ENCODE measurements at regions not wholly inside any gene's neighbourhood (a gene's known extent, or its start where the extent isn't known, plus 50 kb on each side); places are given as distances from the start of the nearest gene placed in this dataset.

- ATAC-seq = no peak
- TF ChIP-seq POLR2A (IDR thresholded peaks at IDR 0.05) (no peak), CTCF (IDR thresholded peaks at IDR 0.05) (no peak)
- 90 to 96% (median 95%) methylated on average over 2 of the region's 2 CpGs for WGBS, 4 donors
These were observed 322.3 kb downstream of the NDFIP2 start for GRCh38 chr13:79803296-79803695.

GRCh38 chr13:79802389-79803085, 321.6 kb downstream of the NDFIP2 start:
- no peak for TF ChIP-seq CTCF (IDR thresholded peaks at IDR 0.05)
- no peak for TF ChIP-seq POLR2A (IDR thresholded peaks at IDR 0.05)
- WGBS, 4 donors = 58 to 72% (median 70%) methylated on average over 2 of the region's 2 CpGs
- no peak for DNase-seq
- Histone ChIP-seq H3K4me3 (no peak overlapping the region), H3K27ac (no peak overlapping the region), H3K27me3 (no peaks in the 10 kb centered on the region), H3K36me3 (no peaks in the 10 kb centered on the region), H3K4me1 (peaks cover 0 to 13% (median 4%) of the 10 kb centered on the region in 12 donors), H3K9me3 (no peaks in the 10 kb centered on the region)
- intact Hi-C loops (cut with DNase I) = no loop called here
- no peak for ATAC-seq

More at GRCh38 chr13:79803296-79803695, 322.3 kb downstream of the NDFIP2 start:
- H3K9me3 ChIP-seq = no peaks in the 10 kb centered on the region
- peaks cover 0 to 13% (median 4%) of the 10 kb centered on the region in 12 donors for H3K4me1 ChIP-seq
- intact Hi-C loops (cut with DNase I) = no loop called here
- no peak for DNase-seq
- H3K27ac ChIP-seq = no peak overlapping the region
- H3K27me3 ChIP-seq = no peaks in the 10 kb centered on the region
- H3K36me3 ChIP-seq = no peaks in the 10 kb centered on the region
- H3K4me3 ChIP-seq = no peak overlapping the region

- Histone ChIP-seq H3K4me1 (peaks cover 0 to 13% (median 4%) of the 10 kb centered on the region in 12 donors), H3K4me3 (no peak overlapping the region), H3K27ac (peak overlapping the region in 1 of 12 donors; percentile 22), H3K9me3 (no peaks in the 10 kb centered on the region), H3K27me3 (no peaks in the 10 kb centered on the region), H3K36me3 (no peaks in the 10 kb centered on the region)
- ATAC-seq (peak in 1 of 4 donors; percentile 80), DNase-seq (no peak)
- WGBS, 4 donors = 8 to 16% (median 12%) methylated on average over 2 of the region's 2 CpGs
- TF ChIP-seq CTCF (IDR thresholded peaks at IDR 0.05) (no peak), POLR2A (IDR thresholded peaks at IDR 0.05) (no peak)
- intact Hi-C loops (cut with DNase I) = no loop called here
These were observed 318.3 kb downstream of the NDFIP2 start for GRCh38 chr13:79799059-79799867.

- no peaks in the 10 kb centered on the region for H3K36me3 ChIP-seq
- no peak overlapping the region for H3K4me3 ChIP-seq
- ATAC-seq (no peak), DNase-seq (no peak)
- TF ChIP-seq POLR2A (IDR thresholded peaks at IDR 0.05) = no peak
- no peak for TF ChIP-seq CTCF (IDR thresholded peaks at IDR 0.05)
- 48 to 74% (median 70%) methylated on average over 2 of the region's 2 CpGs for WGBS, 4 donors
- H3K27me3 ChIP-seq = no peaks in the 10 kb centered on the region
- intact Hi-C loops (cut with DNase I) = no loop called here
- H3K9me3 ChIP-seq = no peaks in the 10 kb centered on the region
- no peak overlapping the region for H3K27ac ChIP-seq
- H3K4me1 ChIP-seq = peaks cover 0 to 9% (median 2%) of the 10 kb centered on the region in 12 donors
These were observed 315.2 kb downstream of the NDFIP2 start for GRCh38 chr13:79796136-79796535.

Measured in heart left ventricle (tissue), 16 donors.